WI38 (cell line): ENCODE measurements at regions not wholly inside any gene's neighbourhood (a gene's known extent, or its start where the extent isn't known, plus 50 kb on each side); places are given as distances from the start of the nearest gene placed in this dataset.
A peak's percentile ranks its signal among the peaks of the same experiment; 100 is the strongest.

ENCODE experiments used
- H3K4me3 ChIP-seq: 2 replicates; pipeline ENCODE4 v1.5.1; 2011; ENCODE audit warnings: low read depth, mild to moderate bottlenecking, control low read depth, low read length
- CTCF ChIP-seq: IDR thresholded peaks from 2 replicates; pipeline ENCODE4 v1.5.1; 2012; ENCODE audit warnings: low read depth, mild to moderate bottlenecking, control low read depth, low read length

DNA sequence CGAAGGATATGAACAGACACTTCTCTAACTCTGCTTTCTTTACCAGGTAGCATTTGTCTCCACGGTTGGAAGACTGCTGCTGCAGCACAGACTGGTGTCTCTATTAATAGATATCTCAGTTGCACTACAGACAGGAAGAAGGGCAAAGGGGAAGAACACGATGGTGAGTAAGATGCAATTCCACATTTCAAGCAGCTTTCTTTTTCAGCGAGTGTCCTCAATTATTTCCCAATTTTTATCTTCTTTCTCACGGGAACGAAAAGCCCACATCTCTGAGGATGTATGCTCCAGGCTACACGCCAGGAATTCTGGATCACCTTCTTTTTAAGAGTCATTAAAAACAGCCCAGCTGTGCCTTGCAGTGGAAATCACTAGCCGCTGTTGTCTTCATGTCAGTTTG is 311.6 kb upstream of the ECI2 start:
- TF ChIP-seq CTCF, result no peak
- H3K4me3 ChIP-seq, result 0 out of 2 replicates have a peak overlapping the region, but pooled peaks have one; percentile 1

DNA sequence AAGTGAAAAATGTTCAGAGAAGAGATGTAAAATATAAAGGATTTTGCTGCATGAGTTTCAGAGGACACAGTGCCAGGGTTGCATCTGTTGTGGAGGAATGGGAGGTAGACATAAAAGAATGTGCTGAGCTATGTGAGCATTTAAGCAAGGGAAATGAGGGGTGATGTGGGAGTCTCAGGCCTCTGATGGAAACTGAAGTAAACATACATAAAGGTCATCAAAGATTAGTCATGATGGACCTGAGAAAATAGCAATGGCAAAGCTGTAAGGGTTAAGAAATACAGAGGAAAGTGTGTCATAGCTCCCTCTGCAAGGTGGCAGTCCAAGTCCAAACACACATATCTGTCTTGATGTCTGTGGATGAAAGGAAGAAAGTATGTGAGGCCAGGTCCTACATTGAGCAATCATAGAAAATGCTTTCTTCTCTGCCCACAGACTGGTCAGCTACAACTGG is 306.6 kb upstream of the ECI2 start:
- no peak overlapping the region for H3K4me3 ChIP-seq
- TF ChIP-seq CTCF, result no peak

- TF ChIP-seq CTCF, result no peak
- no peak overlapping the region for H3K4me3 ChIP-seq
Measured at GRCh38 chr6:4439159-4439558, 303.8 kb upstream of the ECI2 start.

GRCh38 chr6:4437342-4437741 is 302.0 kb upstream of the ECI2 start:
- TF ChIP-seq CTCF, result no peak
- H3K4me3 ChIP-seq, result no peak overlapping the region

DNA sequence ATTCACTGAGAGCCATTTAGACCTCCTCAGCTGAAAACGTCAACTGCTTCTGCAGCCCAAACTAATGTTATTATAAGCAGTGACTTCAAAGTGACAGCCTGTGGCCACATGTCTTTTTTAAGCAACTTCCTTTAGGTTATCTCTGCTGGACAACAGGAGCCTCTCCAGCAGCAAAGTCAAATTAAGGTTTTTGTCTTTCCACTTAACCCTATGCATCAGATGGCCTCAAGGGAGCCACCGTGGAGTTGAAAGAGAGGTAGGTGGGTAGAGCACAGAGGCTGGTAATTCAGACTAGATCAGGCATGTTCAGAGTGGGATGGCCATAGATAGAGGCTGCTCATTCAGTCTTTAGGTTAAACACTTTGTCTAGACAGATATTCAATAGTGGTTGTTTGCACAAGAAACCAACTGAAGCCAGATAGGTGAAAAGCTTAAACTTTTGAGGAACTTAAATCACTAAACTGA is 300.6 kb upstream of the ECI2 start:
- no peak overlapping the region for H3K4me3 ChIP-seq
- TF ChIP-seq CTCF, result no peak

GRCh38 chr6:4434655-4435054 is 299.3 kb upstream of the ECI2 start:
- H3K4me3 ChIP-seq, result no peak overlapping the region
- no peak for TF ChIP-seq CTCF

DNA sequence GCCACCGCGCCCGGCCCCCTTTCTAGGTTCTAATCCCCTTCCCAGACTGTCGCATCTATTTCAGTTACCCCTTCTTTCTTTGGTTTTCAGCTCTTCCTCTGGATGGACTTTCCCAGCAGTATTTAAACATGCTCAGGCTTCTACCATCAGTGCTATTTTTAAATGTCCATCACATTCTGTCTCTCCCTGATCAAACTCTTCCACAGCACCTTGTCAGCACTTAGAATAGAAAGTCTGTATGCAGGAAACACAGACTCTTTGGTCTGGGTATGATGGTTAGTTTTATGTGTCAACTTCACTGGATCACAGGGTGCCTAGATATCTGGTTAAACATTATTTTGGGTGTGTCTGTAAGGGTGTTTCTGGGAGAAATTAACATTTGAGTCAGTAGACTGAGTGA is 297.8 kb upstream of the ECI2 start:
- no peak for TF ChIP-seq CTCF
- H3K4me3 ChIP-seq, result no peak overlapping the region
